SK-N-MC (cell line): ENCODE measurements at regions not wholly inside any gene's neighbourhood (a gene's known extent, or its start where the extent isn't known, plus 50 kb on each side); places are given as distances from the start of the nearest gene placed in this dataset.

Source experiments
- DNase-seq: peaks from one replicate; pipeline ENCODE4 v3.0.0-alpha.2; 2011; ENCODE audit warnings: low read depth, low spot score
- H3K27ac ChIP-seq: fragments of 200-600 bp; sonication (generic); 2 replicates; pipeline ENCODE4 v1.5.1; 2016; ENCODE audit warnings: mixed run types
- H3K36me3 ChIP-seq: fragments of 200-600 bp; sonication (generic); 2 replicates; pipeline ENCODE4 v1.6.1; 2017; ENCODE audit warnings: antibody characterized with exemption, low read length, mixed read lengths; ENCODE audit not compliant: insufficient read depth
- H3K4me3 ChIP-seq: fragments of 200-600 bp; sonication (generic); 2 replicates; pipeline ENCODE4 v1.5.1; 2016
- H3K9ac ChIP-seq: fragments of 200-600 bp; sonication (generic); 2 replicates; pipeline ENCODE4 v1.8.0; 2017; ENCODE audit warnings: mixed run types, mixed read lengths; ENCODE audit not compliant: insufficient read length
- H3K9me3 ChIP-seq: fragments of 200-600 bp; sonication (generic); 2 replicates; pipeline ENCODE4 v1.6.1; 2017; ENCODE audit warnings: low read depth, mild to moderate bottlenecking, antibody characterized with exemption, low read length, moderate library complexity, mixed read lengths
- EZH2 ChIP-seq: fragments of 200-600 bp; sonication (generic); IDR thresholded peaks from one replicate; pipeline ENCODE4 v1.6.1; 2017; ENCODE audit warnings: antibody characterized with exemption
- FOXP2 ChIP-seq: optimal IDR thresholded peaks from 2 replicates; pipeline ENCODE3; 2011; ENCODE audit warnings: mild to moderate bottlenecking, moderate library complexity; ENCODE audit not compliant: insufficient read depth; ENCODE audit errors: extremely low read length, control extremely low read depth
- POLR2AphosphoS5 ChIP-seq: IDR thresholded peaks from 2 replicates; pipeline ENCODE4 v1.6.1; 2012; ENCODE audit warnings: mild to moderate bottlenecking, low read depth, low read length, borderline replicate concordance

- H3K27ac ChIP-seq, result no peak overlapping the region
- no peaks in the 10 kb centered on the region for H3K36me3 ChIP-seq
- H3K9me3 ChIP-seq, result no peaks in the 10 kb centered on the region
- H3K4me3 ChIP-seq, result no peak overlapping the region
- TF ChIP-seq POLR2AphosphoS5, result no peak
- no peak for TF ChIP-seq FOXP2
- TF ChIP-seq EZH2, result no peak
- no peak overlapping the region for H3K9ac ChIP-seq
- no peak for DNase-seq
Observed at GRCh38 chr2:186105016-186105724, 366.6 kb downstream of the FSIP2 start.

- Histone ChIP-seq H3K9ac (no peak overlapping the region), H3K9me3 (no peaks in the 10 kb centered on the region), H3K27ac (no peak overlapping the region), H3K4me3 (no peak overlapping the region), H3K36me3 (no peaks in the 10 kb centered on the region)
- no peak for TF ChIP-seq POLR2AphosphoS5
- TF ChIP-seq EZH2, result no peak
- no peak for TF ChIP-seq FOXP2
- DNase-seq, result no peak
Observed at GRCh38 chr2:186108470-186108869, 369.9 kb downstream of the FSIP2 start.

- Histone ChIP-seq H3K36me3 (no peaks in the 10 kb centered on the region), H3K27ac (no peak overlapping the region), H3K4me3 (no peak overlapping the region), H3K9ac (no peak overlapping the region), H3K9me3 (no peaks in the 10 kb centered on the region)
- no peak for DNase-seq
- TF ChIP-seq EZH2, result no peak
- TF ChIP-seq FOXP2, result no peak
- TF ChIP-seq POLR2AphosphoS5, result no peak
Observed at GRCh38 chr2:186113284-186113683, 372.8 kb upstream of the ZC3H15 start.

- no peak for TF ChIP-seq EZH2
- no peak for TF ChIP-seq FOXP2
- no peak for TF ChIP-seq POLR2AphosphoS5
- Histone ChIP-seq H3K27ac (no peak overlapping the region), H3K9me3 (no peaks in the 10 kb centered on the region), H3K9ac (no peak overlapping the region), H3K4me3 (no peak overlapping the region), H3K36me3 (no peaks in the 10 kb centered on the region)
- no peak for DNase-seq
Observed at GRCh38 chr2:186125156-186125555, 360.9 kb upstream of the ZC3H15 start.

GRCh38 chr2:186125625-186126024, 360.4 kb upstream of the ZC3H15 start:
- H3K9ac ChIP-seq, result no peak overlapping the region
- TF ChIP-seq EZH2, result no peak
- no peak for TF ChIP-seq POLR2AphosphoS5
- TF ChIP-seq FOXP2, result no peak
- no peaks in the 10 kb centered on the region for H3K9me3 ChIP-seq
- no peak for DNase-seq
- no peaks in the 10 kb centered on the region for H3K36me3 ChIP-seq
- H3K27ac ChIP-seq, result no peak overlapping the region
- no peak overlapping the region for H3K4me3 ChIP-seq

- H3K9ac ChIP-seq, result no peak overlapping the region
- H3K36me3 ChIP-seq, result no peaks in the 10 kb centered on the region
- no peak for DNase-seq
- H3K9me3 ChIP-seq, result no peaks in the 10 kb centered on the region
- no peak overlapping the region for H3K4me3 ChIP-seq
- H3K27ac ChIP-seq, result no peak overlapping the region
- no peak for TF ChIP-seq POLR2AphosphoS5
- no peak for TF ChIP-seq FOXP2
- TF ChIP-seq EZH2, result no peak
Observed at GRCh38 chr2:186126181-186126580, 359.9 kb upstream of the ZC3H15 start.

- DNase-seq, result no peak
- Histone ChIP-seq H3K9ac (no peak overlapping the region), H3K9me3 (no peaks in the 10 kb centered on the region), H3K4me3 (no peak overlapping the region), H3K27ac (no peak overlapping the region), H3K36me3 (no peaks in the 10 kb centered on the region)
- TF ChIP-seq EZH2 (no peak), FOXP2 (no peak), POLR2AphosphoS5 (no peak)
Observed at GRCh38 chr2:186129767-186130581, 356.1 kb upstream of the ZC3H15 start.

- Histone ChIP-seq H3K4me3 (no peak overlapping the region), H3K27ac (no peak overlapping the region), H3K36me3 (no peaks in the 10 kb centered on the region), H3K9ac (no peak overlapping the region), H3K9me3 (no peaks in the 10 kb centered on the region)
- DNase-seq, result no peak
- TF ChIP-seq FOXP2 (no peak), EZH2 (no peak), POLR2AphosphoS5 (no peak)
Observed at GRCh38 chr2:186130748-186131641, 355.1 kb upstream of the ZC3H15 start.
